ENCODE measurements at regions not wholly inside any gene's neighbourhood (a gene's known extent, or its start where the extent isn't known, plus 50 kb on each side); places are given as distances from the start of the nearest gene placed in this dataset.

GRCh38 chr6:103269581-103269980 is 1590.1 kb downstream of the HACE1 start:
- no peak for DNase-seq

DNA sequence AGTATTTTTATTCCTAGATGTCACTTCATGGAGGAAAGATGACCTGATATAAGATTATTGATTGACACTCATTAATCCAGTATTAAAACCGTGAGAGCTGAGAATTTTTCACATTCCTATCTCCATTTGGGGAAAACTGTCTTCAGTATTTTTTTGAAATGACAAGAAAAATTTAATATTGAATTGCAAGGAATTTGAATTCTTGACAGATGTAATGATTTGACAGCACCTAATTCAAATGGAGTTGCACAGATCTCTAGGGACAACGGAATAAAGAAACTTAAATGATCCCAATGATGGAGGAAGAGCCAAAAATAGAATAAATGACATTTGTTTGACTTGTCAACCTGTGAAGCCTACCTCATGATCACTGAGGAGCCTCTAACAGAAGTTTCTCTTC is 1591.4 kb downstream of the HACE1 start:
- no peak for DNase-seq

DNA sequence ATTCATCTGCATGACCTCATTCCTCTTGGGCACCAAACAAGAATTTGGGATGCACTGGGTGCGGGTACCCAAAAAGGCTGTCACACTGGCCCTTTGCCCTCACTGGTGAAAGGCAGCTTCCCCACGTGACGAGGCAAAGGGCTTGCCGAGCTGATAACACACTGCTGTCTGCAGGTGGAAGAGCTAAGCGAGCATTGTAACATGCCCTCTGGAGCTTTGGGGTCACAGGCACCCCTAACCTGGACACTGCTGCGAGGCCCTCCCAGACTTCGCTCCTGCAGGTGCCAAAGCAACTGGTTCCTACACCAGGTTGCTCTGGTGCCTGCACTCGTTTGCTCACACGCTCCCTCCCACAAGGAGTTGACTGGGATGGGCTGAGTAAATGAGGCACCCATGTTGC is 1595.7 kb downstream of the HACE1 start:
- no peak for DNase-seq

GRCh38 chr6:103255132-103255531 is 1604.6 kb downstream of the HACE1 start:
- DNase-seq: no peak

DNA sequence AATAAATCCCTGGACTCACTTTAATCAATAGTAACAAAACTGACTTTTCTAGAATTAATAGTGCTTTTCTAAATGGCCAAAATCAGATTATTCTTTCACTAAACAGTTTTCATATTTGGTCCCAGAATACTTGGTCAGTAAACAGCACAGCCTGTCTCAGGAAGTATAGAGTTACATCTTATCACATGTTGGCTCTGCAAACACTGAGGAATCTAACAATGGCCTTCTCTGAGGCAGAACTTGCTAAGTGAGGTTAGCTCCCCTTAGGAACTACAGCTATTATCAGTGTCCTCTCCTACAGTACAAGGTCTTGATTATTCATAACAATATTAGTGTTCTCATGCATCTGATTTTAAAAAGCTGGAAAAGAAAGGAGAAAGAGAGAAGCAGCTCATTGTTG is 1622.8 kb downstream of the HACE1 start:
- DNase-seq: no peak

GRCh38 chr6:103231181-103231580 is 1628.5 kb downstream of the HACE1 start:
- no peak for DNase-seq

GRCh38 chr6:103215847-103216246 is 1643.9 kb downstream of the HACE1 start:
- no peak for DNase-seq

DNA sequence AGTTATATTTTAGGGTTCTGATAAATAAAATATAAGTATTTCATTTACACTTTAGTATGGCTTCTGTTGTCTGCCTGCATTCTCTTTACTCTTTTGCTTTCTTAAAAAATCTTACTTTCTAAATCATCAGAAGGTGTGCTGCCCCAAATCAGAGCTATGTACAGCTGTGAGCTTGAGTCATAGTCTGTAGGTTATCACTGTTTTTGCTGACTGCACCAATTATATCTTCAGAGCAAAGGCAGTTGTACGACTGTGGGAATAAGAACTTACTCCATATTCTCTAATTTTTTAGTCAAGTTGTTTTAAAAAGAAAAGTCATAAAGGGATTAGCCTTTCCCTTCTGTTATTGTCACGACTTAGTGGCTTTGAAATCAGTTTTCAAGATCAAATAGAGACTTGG is 1649.0 kb downstream of the HACE1 start:
- no peak for DNase-seq

DNA sequence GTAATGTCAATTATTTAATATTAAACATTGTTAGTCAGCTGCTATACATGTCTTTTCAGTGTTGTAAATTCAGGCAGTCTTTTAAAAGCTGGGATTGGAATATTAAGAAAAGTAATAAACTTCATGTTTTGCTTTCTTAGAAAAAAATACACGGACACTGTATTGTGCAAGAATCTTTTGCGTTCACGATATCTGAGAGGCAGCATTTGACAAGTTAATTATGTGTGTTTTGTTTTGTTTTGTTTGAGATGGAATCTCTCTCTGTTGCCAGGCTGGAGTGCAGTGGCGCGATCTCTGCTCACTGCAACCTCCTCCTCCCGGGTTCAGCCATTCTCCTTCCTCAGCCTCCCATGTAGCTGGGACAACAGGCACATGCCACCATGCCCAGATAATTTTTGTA is 1661.3 kb downstream of the HACE1 start:
- DNase-seq: no peak

DNA sequence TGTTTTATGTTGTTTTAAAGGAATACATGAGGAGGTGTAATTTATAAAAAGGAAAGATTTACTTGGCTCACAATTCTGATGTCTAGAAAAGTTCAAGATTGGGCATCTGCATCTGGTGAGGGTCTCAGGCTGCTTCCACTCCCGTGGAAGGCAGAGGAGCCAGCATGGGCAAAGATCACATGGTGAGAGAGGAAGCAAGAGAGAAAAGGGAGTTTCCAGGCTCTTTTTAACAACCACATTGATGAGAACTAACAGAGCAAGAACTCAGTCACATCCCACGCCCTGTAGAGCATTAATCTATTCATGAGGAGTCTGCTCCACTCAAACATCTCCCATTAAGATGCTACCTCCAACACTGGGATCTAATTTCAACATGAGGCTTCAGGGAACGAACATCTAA is 1666.3 kb downstream of the HACE1 start:
- DNase-seq: no peak

- no peak for DNase-seq
Measured at GRCh38 chr6:103191391-103192093, 1668.2 kb downstream of the HACE1 start.

DNA sequence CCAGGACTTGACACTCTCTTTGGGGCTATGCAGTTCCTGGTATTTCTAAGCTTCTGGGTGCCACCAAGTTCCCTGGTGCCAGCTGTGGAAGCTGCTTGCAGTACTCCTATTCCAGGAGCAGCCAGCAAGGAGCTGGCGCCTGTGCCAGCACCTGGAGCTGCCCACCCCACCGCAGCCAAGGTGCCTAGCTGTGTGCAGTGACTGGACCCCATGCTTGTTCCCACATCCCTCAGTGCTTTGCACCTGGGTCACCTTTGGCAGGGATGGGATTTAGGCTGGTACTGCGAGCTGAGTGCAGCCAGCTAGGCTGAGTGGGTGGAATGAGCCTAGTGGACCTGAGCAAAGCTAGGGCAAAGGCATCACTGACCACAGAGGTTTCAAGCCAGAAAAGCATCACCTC is 1674.9 kb downstream of the HACE1 start:
- no peak for DNase-seq

GRCh38 chr6:103183831-103184411 is 1675.8 kb downstream of the HACE1 start:
- no peak for DNase-seq

- DNase-seq: no peak
Measured at GRCh38 chr6:103178193-103178592, 1681.5 kb downstream of the HACE1 start.

DNA sequence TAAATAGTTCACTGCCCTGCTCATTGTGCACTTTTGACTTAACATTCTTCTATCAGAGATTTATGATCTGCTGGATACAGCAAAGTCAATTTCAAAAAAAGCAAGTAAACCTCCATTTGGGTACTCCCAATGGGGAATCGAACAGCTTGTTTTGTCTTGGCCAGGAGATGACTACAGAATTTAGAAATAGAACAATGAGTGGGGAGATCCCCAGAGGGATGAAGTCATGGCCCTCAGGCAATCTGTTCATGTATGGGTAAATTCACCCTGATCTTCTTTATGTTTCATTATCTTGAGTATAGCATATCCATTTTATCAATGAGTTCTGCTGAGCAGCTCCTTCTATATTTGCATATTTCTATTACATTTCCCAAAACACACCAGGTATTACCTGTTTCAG is 1681.9 kb downstream of the HACE1 start:
- DNase-seq: no peak

DNA sequence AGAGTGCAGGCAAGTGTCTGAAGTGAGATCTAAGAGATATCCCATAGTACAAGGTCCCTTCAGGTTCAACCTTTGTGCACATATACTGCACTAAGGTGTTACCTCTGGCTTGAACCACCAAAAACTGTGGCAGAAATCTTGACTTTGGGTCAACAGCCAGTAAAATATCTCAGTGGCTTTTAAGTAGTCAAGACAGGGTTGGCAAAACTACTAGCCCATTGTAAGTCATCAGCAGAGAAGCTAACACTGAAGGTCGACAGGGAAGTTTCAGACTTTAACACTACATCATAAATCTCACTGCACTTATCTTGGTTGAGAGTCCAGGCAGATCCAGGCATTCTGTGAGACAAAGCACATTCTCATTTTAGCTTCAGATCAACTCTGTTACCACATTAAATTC is 1684.7 kb downstream of the HACE1 start:
- no peak for DNase-seq

GRCh38 chr6:103167345-103168071 is 1692.2 kb downstream of the HACE1 start:
- DNase-seq: no peak

DNA sequence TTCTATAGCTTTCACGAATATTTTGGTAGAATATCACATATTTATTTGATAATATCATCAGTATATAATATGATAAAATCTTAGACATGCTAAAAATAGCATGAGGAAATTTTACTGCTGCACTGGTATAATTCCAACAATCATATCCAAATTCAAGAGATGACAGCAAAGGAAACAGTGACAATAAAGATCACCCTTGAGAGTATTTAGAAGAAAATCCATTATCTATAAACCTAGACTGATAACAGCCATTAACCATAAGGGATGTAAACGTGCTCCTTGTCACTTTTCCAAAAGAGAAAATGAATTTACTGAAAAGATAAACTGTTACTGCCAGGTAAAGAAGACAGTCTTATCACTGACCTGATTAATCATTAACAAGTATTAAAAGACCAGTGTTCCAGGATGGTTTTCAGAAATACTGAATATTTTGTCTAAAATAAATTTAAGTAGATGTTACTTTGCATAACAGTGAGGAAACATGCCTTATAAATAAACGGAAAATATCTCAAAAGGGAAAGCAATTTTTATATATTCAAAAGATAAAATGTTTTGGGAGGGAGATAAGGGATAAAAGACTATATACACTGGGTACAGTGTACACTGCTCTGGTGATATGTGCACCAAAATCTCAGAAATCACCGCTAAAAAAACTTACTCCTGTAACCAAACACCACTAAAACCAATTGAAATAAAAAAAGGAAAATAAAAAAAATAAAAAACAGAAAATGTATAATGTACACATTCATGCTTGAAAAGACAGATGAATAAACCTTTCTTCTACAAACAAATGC is 1704.7 kb downstream of the HACE1 start:
- DNase-seq: no peak

- DNase-seq: no peak
Measured at GRCh38 chr6:103153016-103153415, 1706.7 kb downstream of the HACE1 start.

- no peak for DNase-seq
Measured at GRCh38 chr6:103142902-103143301, 1716.8 kb downstream of the HACE1 start.

DNA sequence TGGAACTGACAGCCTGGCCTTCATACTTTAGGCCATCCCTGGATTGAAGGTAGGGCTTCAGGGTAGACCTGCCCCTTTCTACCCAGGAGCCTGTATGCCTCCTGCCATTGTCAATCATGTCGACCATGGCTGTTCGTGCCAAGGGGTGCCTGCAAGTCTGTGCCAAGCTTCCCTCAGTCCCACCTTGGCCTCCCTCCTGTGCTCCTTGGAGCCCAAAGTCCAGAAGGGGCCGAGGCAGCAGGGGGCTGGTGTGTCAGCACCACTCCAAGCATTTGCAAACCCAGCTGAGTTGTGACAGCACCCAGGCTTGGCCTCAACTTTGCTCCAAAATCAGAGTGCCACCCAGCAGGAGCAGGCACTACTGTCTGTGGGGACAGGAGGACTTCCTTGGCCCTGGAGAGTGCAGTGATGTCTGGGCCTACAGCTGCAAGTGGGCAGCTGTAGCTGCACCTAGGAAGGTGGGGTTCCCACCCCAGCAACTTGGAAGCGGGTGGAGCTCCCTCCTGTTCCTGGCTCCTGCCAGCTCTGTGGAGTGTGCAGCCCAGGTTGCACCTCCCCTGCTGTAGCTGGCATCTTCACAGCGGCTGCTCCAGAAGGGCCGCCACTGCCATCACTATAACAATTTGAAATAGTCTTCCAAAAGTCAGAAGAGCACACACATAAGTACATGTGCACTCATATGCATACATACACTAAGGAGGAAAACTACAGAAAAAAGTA is 1719.3 kb downstream of the HACE1 start:
- no peak for DNase-seq

DNA sequence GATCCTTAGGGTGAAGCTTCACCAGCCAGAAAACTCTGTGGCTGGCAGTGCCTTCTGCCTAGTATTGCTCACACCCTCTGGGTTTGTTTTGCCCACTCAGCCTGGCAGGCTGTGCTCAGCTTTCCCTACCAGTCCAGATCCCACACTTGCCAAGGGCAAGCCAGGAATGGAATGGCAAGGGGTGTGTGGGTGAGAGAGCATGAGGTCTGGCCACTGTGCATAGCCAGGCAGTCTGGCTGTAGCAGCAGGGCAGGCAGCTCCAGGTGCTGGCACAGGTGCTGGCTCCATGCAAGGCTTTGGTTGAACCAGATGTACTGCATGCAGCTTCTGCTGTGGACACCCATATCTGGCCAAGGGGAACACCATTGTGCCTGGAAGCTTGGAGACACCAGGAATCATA is 1720.3 kb downstream of the HACE1 start:
- no peak for DNase-seq

DNA sequence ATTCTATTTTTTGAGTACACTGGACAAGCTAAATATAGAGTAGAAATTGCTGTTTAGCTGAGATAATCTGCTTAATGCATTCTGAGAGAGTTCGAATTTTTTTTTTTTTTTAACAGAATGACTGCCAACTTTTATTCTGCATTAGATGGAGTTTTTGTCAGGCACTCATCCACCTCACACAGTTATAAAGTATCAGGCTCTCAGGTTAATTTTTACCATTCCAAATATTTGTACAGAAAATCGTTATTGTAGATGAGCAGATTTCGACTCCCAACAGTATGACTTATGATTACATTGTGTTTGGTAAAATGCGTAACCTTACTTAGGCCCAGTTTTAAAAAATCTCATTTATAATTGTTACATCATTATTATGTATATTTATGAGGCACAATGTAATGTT is 1731.0 kb downstream of the GRIK2 start:
- no peak for DNase-seq
